ENCODE measurements at regions not wholly inside any gene's neighbourhood (a gene's known extent, or its start where the extent isn't known, plus 50 kb on each side); places are given as distances from the start of the nearest gene placed in this dataset.
"Not testable (repeated sequence)": the region's sequence is repeated elsewhere in the genome, so short reads cannot be mapped to it uniquely, and the experiment has no call there.

- H3K4me1 ChIP-seq (ENCODE audit: control insufficient read depth, insufficient read depth, low read length), result no peaks in the 10 kb centered on the region
- 87% methylated on average over 3 of the region's 3 CpGs for WGBS (ENCODE audit: insufficient coverage, low lambda C conversion rate)
- no peak for DNase-seq
- no peaks in the 10 kb centered on the region for H3K36me3 ChIP-seq (ENCODE audit: control insufficient read depth, insufficient read depth, low read length)
- no peaks in the 10 kb centered on the region for H3K9me3 ChIP-seq (ENCODE audit: control insufficient read depth, low read depth, low read length)
- H3K4me3 ChIP-seq (ENCODE audit: low read length), result no peak overlapping the region
- H3K27ac ChIP-seq (ENCODE audit: low read length), result no peak overlapping the region
- H3K27me3 ChIP-seq (ENCODE audit: control insufficient read depth, insufficient read depth, low read length), result no peaks in the 10 kb centered on the region
These were observed 195.2 kb upstream of the KCND2 start for GRCh38 chr7:120077777-120078176.

GRCh38 chr7:120079022-120079421 lies 194.0 kb upstream of the KCND2 start:
- Histone ChIP-seq H3K27ac (ENCODE audit: low read length) (no peak overlapping the region), H3K27me3 (ENCODE audit: control insufficient read depth, insufficient read depth, low read length) (no peaks in the 10 kb centered on the region), H3K36me3 (ENCODE audit: control insufficient read depth, insufficient read depth, low read length) (no peaks in the 10 kb centered on the region), H3K4me1 (ENCODE audit: control insufficient read depth, insufficient read depth, low read length) (no peaks in the 10 kb centered on the region), H3K4me3 (ENCODE audit: low read length) (no peak overlapping the region), H3K9me3 (ENCODE audit: control insufficient read depth, low read depth, low read length) (no peaks in the 10 kb centered on the region)
- DNase-seq, result no peak
- WGBS (ENCODE audit: insufficient coverage, low lambda C conversion rate), result 69% methylated on average over 1 of the region's 1 CpG

DNA sequence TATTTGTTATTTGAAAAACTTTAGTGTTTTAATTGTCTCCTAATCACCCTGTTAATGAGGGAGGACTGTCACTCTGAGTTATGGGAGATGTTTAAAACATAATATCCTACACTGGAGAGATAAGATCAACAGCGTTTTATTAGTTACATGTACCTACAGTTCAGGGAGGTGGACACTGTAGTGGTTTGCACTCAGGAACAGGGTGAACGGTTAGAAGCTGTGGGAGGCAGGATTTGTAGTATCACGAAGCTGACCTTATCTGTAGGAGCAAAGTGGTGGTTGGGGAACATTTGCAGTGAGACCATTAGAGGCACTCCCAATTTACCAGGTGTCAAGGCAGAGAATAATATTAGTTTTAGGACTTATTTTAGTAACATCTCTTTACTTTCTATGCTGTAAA lies 193.3 kb upstream of the KCND2 start:
- no peaks in the 10 kb centered on the region for H3K36me3 ChIP-seq (ENCODE audit: control insufficient read depth, insufficient read depth, low read length)
- H3K27ac ChIP-seq (ENCODE audit: low read length), result no peak overlapping the region
- 20% methylated on average over 1 of the region's 3 CpGs for WGBS (ENCODE audit: insufficient coverage, low lambda C conversion rate)
- H3K4me3 ChIP-seq (ENCODE audit: low read length), result no peak overlapping the region
- no peaks in the 10 kb centered on the region for H3K4me1 ChIP-seq (ENCODE audit: control insufficient read depth, insufficient read depth, low read length)
- H3K27me3 ChIP-seq (ENCODE audit: control insufficient read depth, insufficient read depth, low read length), result no peaks in the 10 kb centered on the region
- no peak for DNase-seq
- no peaks in the 10 kb centered on the region for H3K9me3 ChIP-seq (ENCODE audit: control insufficient read depth, low read depth, low read length)

DNA sequence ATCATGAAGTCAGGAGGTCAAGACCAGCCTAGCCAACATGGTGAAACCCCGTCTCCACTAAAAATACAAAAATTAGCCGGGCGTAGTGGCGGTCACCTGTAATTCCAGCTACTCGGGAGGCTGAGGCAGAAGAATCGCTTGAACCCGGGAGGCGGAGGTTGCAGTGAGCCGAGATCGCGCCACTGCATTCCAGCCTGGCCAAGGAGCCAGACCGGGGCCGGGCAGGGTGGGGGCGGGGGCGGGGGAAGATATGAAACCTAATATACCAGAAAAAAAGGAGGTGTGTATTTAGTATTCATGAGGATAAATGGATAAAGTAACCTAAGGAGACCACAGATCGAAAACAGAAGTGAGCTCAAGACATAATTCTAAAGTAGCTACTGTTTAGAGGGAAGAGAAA lies 186.5 kb upstream of the KCND2 start:
- not testable (repeated sequence) for H3K4me3 ChIP-seq (ENCODE audit: low read length); H3K9me3 ChIP-seq (ENCODE audit: control insufficient read depth, low read depth, low read length); DNase-seq; H3K36me3 ChIP-seq (ENCODE audit: control insufficient read depth, insufficient read depth, low read length); H3K4me1 ChIP-seq (ENCODE audit: control insufficient read depth, insufficient read depth, low read length); H3K27me3 ChIP-seq (ENCODE audit: control insufficient read depth, insufficient read depth, low read length); H3K27ac ChIP-seq (ENCODE audit: low read length)
- 89% methylated on average over 1 of the region's 16 CpGs for WGBS (ENCODE audit: insufficient coverage, low lambda C conversion rate)

DNA sequence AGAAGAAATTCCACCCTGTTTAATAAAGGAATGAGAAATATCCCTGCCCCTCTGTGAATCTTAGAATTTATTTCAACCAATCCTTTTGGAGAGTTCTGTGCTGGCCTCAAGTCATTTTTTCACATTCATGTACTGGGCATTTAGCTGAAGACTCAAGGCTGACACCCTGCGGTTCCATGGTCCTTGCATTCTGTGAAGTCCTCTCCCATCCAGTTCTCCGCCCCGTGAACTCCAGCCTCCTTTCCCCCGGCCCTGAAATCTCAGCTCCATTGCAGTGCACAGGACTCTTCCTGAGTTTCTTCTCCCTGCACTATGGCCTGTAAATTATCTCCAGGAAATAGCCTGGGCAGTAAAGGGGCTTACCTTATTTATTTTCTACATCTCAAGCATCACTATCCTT lies 183.0 kb upstream of the KCND2 start:
- no peaks in the 10 kb centered on the region for H3K27me3 ChIP-seq (ENCODE audit: control insufficient read depth, insufficient read depth, low read length)
- H3K9me3 ChIP-seq (ENCODE audit: control insufficient read depth, low read depth, low read length), result no peaks in the 10 kb centered on the region
- no peak overlapping the region for H3K27ac ChIP-seq (ENCODE audit: low read length)
- WGBS (ENCODE audit: insufficient coverage, low lambda C conversion rate), result no CpG with 5 or more reads among the region's 4 CpGs
- H3K4me1 ChIP-seq (ENCODE audit: control insufficient read depth, insufficient read depth, low read length), result no peaks in the 10 kb centered on the region
- DNase-seq, result no peak
- no peaks in the 10 kb centered on the region for H3K36me3 ChIP-seq (ENCODE audit: control insufficient read depth, insufficient read depth, low read length)
- H3K4me3 ChIP-seq (ENCODE audit: low read length), result no peak overlapping the region

DNA sequence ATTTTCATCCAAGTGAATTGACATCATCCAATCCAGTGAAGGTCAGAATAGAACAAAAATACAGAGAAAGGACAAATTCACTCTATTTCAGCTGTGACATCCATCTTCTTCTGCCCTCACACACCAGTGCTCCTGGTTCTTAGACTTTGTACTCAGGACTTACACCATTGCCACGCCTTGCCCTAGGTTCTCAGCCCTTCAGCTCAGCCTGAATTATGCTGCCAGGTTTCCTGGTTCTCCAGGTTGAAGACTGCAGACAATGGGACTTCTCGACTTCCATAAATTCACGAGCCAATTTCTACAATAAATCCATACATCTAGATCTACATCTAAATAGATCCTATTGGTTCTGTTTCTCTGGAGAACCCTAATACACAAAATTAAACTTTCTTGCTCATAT lies 181.2 kb upstream of the KCND2 start:
- Histone ChIP-seq H3K4me3 (ENCODE audit: low read length) (no peak overlapping the region), H3K27me3 (ENCODE audit: control insufficient read depth, insufficient read depth, low read length) (no peaks in the 10 kb centered on the region), H3K4me1 (ENCODE audit: control insufficient read depth, insufficient read depth, low read length) (no peaks in the 10 kb centered on the region), H3K9me3 (ENCODE audit: control insufficient read depth, low read depth, low read length) (no peaks in the 10 kb centered on the region), H3K27ac (ENCODE audit: low read length) (no peak overlapping the region), H3K36me3 (ENCODE audit: control insufficient read depth, insufficient read depth, low read length) (no peaks in the 10 kb centered on the region)
- 40% methylated on average over 1 of the region's 3 CpGs for WGBS (ENCODE audit: insufficient coverage, low lambda C conversion rate)
- no peak for DNase-seq

- Histone ChIP-seq H3K4me1 (ENCODE audit: control insufficient read depth, insufficient read depth, low read length) (no peaks in the 10 kb centered on the region), H3K36me3 (ENCODE audit: control insufficient read depth, insufficient read depth, low read length) (no peaks in the 10 kb centered on the region), H3K27me3 (ENCODE audit: control insufficient read depth, insufficient read depth, low read length) (no peaks in the 10 kb centered on the region), H3K9me3 (ENCODE audit: control insufficient read depth, low read depth, low read length) (no peaks in the 10 kb centered on the region), H3K27ac (ENCODE audit: low read length) (no peak overlapping the region), H3K4me3 (ENCODE audit: low read length) (no peak overlapping the region)
- no CpG with 5 or more reads among the region's 2 CpGs for WGBS (ENCODE audit: insufficient coverage, low lambda C conversion rate)
- DNase-seq, result no peak
These were observed 176.0 kb upstream of the KCND2 start for GRCh38 chr7:120097020-120097419.

GRCh38 chr7:120097774-120098173 lies 175.2 kb upstream of the KCND2 start:
- Histone ChIP-seq H3K4me3 (ENCODE audit: low read length) (no peak overlapping the region), H3K9me3 (ENCODE audit: control insufficient read depth, low read depth, low read length) (no peaks in the 10 kb centered on the region), H3K27me3 (ENCODE audit: control insufficient read depth, insufficient read depth, low read length) (no peaks in the 10 kb centered on the region), H3K36me3 (ENCODE audit: control insufficient read depth, insufficient read depth, low read length) (no peaks in the 10 kb centered on the region), H3K4me1 (ENCODE audit: control insufficient read depth, insufficient read depth, low read length) (no peaks in the 10 kb centered on the region), H3K27ac (ENCODE audit: low read length) (no peak overlapping the region)
- DNase-seq, result no peak

DNA sequence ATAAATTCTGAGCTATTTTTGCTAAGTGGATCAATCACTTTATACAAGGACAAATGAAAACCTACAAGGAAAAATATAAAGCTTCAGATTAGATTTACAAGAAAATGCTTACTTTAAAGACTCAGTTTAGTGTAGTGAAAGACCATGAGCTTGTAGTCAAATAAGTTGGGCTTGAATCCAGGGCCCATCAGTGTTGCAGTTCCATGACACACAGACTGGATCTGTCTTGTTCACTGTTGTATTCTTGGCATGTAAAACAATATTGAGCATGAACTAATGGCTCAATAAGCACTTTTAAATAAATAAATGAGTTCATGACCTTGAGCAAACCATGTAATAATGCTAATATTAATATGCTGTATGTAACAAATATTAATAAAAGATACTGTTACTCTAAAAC lies 164.6 kb upstream of the KCND2 start:
- no peak for DNase-seq
- Histone ChIP-seq H3K9me3 (ENCODE audit: control insufficient read depth, low read depth, low read length) (no peaks in the 10 kb centered on the region), H3K27ac (ENCODE audit: low read length) (no peak overlapping the region), H3K4me3 (ENCODE audit: low read length) (no peak overlapping the region), H3K36me3 (ENCODE audit: control insufficient read depth, insufficient read depth, low read length) (no peaks in the 10 kb centered on the region), H3K27me3 (ENCODE audit: control insufficient read depth, insufficient read depth, low read length) (no peaks in the 10 kb centered on the region), H3K4me1 (ENCODE audit: control insufficient read depth, insufficient read depth, low read length) (no peaks in the 10 kb centered on the region)

DNA sequence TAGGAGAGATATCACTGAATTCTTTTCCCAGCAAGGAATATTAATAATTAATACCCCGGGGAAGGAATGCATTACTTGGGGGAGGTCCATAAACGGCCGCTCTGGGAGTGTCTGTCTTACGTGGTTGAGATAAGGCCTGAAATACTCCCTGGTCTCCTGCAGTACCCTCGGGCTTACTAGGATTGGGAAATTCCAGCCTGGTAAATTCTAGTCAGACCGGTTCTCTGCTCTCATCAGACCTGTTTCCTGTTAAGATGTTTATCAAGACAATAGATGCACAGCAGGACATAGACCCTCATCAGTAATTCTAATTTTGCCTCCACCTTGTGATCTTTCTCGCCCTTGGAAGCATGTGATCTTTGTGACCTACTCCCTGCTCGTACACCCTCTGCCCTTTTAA lies 162.8 kb upstream of the KCND2 start:
- WGBS (ENCODE audit: insufficient coverage, low lambda C conversion rate), result no CpG with 5 or more reads among the region's 8 CpGs
- H3K27me3 ChIP-seq (ENCODE audit: control insufficient read depth, insufficient read depth, low read length), result no peaks in the 10 kb centered on the region
- H3K27ac ChIP-seq (ENCODE audit: low read length), result no peak overlapping the region
- H3K4me1 ChIP-seq (ENCODE audit: control insufficient read depth, insufficient read depth, low read length), result no peaks in the 10 kb centered on the region
- no peak overlapping the region for H3K4me3 ChIP-seq (ENCODE audit: low read length)
- no peaks in the 10 kb centered on the region for H3K9me3 ChIP-seq (ENCODE audit: control insufficient read depth, low read depth, low read length)
- no peak for DNase-seq
- H3K36me3 ChIP-seq (ENCODE audit: control insufficient read depth, insufficient read depth, low read length), result no peaks in the 10 kb centered on the region

DNA sequence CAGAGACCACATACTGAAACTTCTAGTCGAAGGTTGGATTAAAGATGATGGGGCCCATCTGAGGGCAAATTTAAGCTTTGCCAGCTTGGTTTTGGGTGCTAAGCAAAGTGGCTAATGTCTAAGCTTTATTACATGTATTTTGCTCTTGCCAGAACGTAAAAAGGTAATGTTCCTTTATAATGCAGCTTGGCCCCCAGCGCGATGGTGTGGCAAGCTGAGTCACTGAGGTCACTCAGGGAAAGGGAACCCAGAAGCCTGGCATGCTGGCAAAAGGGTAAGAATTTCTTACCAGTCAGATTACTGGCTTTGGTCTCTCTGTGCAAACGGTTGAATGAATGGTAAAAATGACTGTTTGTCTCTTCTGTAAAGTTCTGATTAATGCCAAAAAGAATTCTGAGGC lies 158.3 kb upstream of the KCND2 start:
- peaks cover 2% of the 10 kb centered on the region for H3K9me3 ChIP-seq (ENCODE audit: control insufficient read depth, low read depth, low read length)
- 80% methylated on average over 1 of the region's 5 CpGs for WGBS (ENCODE audit: insufficient coverage, low lambda C conversion rate)
- no peaks in the 10 kb centered on the region for H3K27me3 ChIP-seq (ENCODE audit: control insufficient read depth, insufficient read depth, low read length)
- no peaks in the 10 kb centered on the region for H3K4me1 ChIP-seq (ENCODE audit: control insufficient read depth, insufficient read depth, low read length)
- no peak for DNase-seq
- H3K27ac ChIP-seq (ENCODE audit: low read length), result no peak overlapping the region
- no peak overlapping the region for H3K4me3 ChIP-seq (ENCODE audit: low read length)
- H3K36me3 ChIP-seq (ENCODE audit: control insufficient read depth, insufficient read depth, low read length), result no peaks in the 10 kb centered on the region

Measured in large intestine (tissue), 3 donors.